Uterus (tissue), 2 donors: ENCODE measurements at regions not wholly inside any gene's neighbourhood (a gene's known extent, or its start where the extent isn't known, plus 50 kb on each side); places are given as distances from the start of the nearest gene placed in this dataset.
"Not testable (repeated sequence)": the region's sequence is repeated elsewhere in the genome, so short reads cannot be mapped to it uniquely, and the experiment has no call there.

ENCODE experiments used
- POLR2A ChIP-seq, 2 donors: fragments of 450-650 bp; IDR thresholded peaks; one replicate each; pipeline ENCODE4 v1.6.1; 2016; ENCODE audit warnings: antibody characterized with exemption in 2 of 2, mild to moderate bottlenecking in 1 of 2, moderate library complexity in 1 of 2
- TF ChIP-seq, protein P1 (sequence below), 4 experiments: fragments of 200-600 bp in 2 of 4; fragments of 450-650 bp in 2 of 4; sonication (generic) in 2 of 4; IDR thresholded peaks; one replicate each; pipeline ENCODE4 v1.5.1; 2016 to 2019; ENCODE audit warnings: antibody characterized with exemption in 4 of 4, mild to moderate bottlenecking in 2 of 4, moderate library complexity in 1 of 4

DNA sequence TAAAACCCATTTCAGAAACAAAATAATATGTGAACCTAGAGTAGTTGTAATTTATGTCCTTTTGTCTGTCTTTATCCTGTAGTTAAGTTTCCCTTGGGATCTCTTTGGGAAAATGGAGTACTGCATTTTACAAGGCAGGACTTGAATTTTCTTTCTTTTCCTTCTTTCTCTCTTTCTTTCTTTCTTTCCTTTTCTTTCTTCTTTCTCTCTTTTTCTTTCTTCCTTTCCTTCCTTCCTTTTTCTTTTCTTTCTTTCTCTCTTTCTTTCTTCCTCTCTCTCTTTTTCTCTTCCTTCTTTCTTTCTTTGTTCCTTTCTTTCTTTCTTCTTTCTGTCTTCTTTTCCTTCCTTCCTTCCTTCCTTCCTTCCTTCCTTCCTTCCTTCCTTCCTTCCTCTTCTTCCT lies 126.6 kb upstream of the NOTCH2NLA start:
- TF ChIP-seq, protein P1, sequence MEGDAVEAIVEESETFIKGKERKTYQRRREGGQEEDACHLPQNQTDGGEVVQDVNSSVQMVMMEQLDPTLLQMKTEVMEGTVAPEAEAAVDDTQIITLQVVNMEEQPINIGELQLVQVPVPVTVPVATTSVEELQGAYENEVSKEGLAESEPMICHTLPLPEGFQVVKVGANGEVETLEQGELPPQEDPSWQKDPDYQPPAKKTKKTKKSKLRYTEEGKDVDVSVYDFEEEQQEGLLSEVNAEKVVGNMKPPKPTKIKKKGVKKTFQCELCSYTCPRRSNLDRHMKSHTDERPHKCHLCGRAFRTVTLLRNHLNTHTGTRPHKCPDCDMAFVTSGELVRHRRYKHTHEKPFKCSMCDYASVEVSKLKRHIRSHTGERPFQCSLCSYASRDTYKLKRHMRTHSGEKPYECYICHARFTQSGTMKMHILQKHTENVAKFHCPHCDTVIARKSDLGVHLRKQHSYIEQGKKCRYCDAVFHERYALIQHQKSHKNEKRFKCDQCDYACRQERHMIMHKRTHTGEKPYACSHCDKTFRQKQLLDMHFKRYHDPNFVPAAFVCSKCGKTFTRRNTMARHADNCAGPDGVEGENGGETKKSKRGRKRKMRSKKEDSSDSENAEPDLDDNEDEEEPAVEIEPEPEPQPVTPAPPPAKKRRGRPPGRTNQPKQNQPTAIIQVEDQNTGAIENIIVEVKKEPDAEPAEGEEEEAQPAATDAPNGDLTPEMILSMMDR (IDR thresholded peaks at IDR 0.05) = not testable (repeated sequence)
- not testable (repeated sequence) for TF ChIP-seq POLR2A (IDR thresholded peaks at IDR 0.05)
